IMR-90 (cell line): ENCODE measurements at regions not wholly inside any gene's neighbourhood (a gene's known extent, or its start where the extent isn't known, plus 50 kb on each side); places are given as distances from the start of the nearest gene placed in this dataset.

Experiments
- CEBPB ChIP-seq: IDR thresholded peaks from 2 replicates; pipeline ENCODE4 v1.6.1; 2012; ENCODE audit warnings: low read depth, low read length, improper control_type of control experiment
- MXI1 ChIP-seq: IDR thresholded peaks from 2 replicates; pipeline ENCODE4 v1.6.1; 2012; ENCODE audit warnings: low read depth, mild to moderate bottlenecking, low read length, moderate library complexity, borderline replicate concordance
- NFE2L2 ChIP-seq: fragments of 150-350 bp; IDR thresholded peaks from 2 replicates; pipeline ENCODE4 v1.6.1; 2016; ENCODE audit warnings: low read depth, mild to moderate bottlenecking, low read length
- POLR2A ChIP-seq: IDR thresholded peaks from 2 replicates; pipeline ENCODE4 v1.6.1; 2012; ENCODE audit warnings: mild to moderate bottlenecking, low read depth, low read length
- RFX5 ChIP-seq: IDR thresholded peaks from 2 replicates; pipeline ENCODE4 v1.8.0; 2012; ENCODE audit warnings: low read depth, mild to moderate bottlenecking, low read length, moderate library complexity
- TF ChIP-seq, protein P1 (sequence below): conservative IDR thresholded peaks from 2 replicates; pipeline ENCODE4 v1.5.1; 2012; ENCODE audit warnings: mild to moderate bottlenecking, low read depth, low read length, improper control_type of control experiment
- TF ChIP-seq, protein P2 (sequence below): fragments of 150-350 bp; IDR thresholded peaks from 2 replicates; pipeline ENCODE4 v1.6.1; 2017; ENCODE audit warnings: mild to moderate bottlenecking, antibody characterized with exemption, low read length, low read depth

DNA sequence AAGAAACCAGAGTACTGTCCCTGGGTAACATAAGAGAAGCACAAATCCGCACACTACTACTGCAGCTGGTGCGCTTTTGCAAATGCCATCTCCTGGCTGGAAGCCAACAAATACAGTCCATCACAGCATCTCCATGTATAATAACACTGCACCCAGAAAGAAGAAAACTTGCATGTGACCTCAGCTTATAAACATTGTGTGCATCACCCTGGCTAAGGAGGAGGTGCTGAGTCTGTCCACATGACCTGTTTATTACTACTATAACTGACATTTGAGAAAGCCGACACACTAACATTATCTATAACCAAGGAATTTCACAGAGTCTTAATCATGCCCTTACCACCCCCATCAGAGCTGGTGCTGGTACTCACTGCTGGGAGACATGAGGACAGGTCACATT, 516.8 kb downstream of the CFAP47 start:
- TF ChIP-seq, protein P1, sequence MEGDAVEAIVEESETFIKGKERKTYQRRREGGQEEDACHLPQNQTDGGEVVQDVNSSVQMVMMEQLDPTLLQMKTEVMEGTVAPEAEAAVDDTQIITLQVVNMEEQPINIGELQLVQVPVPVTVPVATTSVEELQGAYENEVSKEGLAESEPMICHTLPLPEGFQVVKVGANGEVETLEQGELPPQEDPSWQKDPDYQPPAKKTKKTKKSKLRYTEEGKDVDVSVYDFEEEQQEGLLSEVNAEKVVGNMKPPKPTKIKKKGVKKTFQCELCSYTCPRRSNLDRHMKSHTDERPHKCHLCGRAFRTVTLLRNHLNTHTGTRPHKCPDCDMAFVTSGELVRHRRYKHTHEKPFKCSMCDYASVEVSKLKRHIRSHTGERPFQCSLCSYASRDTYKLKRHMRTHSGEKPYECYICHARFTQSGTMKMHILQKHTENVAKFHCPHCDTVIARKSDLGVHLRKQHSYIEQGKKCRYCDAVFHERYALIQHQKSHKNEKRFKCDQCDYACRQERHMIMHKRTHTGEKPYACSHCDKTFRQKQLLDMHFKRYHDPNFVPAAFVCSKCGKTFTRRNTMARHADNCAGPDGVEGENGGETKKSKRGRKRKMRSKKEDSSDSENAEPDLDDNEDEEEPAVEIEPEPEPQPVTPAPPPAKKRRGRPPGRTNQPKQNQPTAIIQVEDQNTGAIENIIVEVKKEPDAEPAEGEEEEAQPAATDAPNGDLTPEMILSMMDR: no peak
- TF ChIP-seq, protein P2, sequence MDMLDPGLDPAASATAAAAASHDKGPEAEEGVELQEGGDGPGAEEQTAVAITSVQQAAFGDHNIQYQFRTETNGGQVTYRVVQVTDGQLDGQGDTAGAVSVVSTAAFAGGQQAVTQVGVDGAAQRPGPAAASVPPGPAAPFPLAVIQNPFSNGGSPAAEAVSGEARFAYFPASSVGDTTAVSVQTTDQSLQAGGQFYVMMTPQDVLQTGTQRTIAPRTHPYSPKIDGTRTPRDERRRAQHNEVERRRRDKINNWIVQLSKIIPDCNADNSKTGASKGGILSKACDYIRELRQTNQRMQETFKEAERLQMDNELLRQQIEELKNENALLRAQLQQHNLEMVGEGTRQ: no peak
- TF ChIP-seq POLR2A (no peak), NFE2L2 (no peak), MXI1 (no peak), RFX5 (no peak), CEBPB (no peak)
